GM18520 (cell line): ENCODE measurements at regions not wholly inside any gene's neighbourhood (a gene's known extent, or its start where the extent isn't known, plus 50 kb on each side); places are given as distances from the start of the nearest gene placed in this dataset.

Experiments
- ATAC-seq: cut with Tn5 transposase; IDR thresholded peaks from one replicate; pipeline ENCODE4 v1.9.1; 2021; ENCODE audit not compliant: unreplicated experiment

DNA sequence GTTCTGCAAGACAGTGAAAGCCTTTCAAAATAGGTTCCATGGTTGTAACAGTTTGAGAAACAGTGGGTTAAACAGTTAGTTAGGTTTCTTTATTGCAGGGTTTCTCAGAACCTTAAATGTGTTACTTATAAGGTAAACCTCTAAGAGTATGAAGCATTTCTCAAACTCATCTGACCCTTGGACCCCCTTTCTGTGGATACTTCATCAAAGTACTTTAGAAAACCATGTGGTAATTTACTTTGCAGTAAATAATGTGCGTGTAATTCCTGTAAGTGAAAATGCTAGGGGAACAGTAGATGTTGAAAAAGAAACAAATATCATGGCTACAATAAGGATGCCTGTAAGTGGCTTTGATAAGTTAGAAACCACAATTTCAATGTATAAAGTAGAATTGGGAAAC is 354.6 kb upstream of the RARB start:
- ATAC-seq: no peak

DNA sequence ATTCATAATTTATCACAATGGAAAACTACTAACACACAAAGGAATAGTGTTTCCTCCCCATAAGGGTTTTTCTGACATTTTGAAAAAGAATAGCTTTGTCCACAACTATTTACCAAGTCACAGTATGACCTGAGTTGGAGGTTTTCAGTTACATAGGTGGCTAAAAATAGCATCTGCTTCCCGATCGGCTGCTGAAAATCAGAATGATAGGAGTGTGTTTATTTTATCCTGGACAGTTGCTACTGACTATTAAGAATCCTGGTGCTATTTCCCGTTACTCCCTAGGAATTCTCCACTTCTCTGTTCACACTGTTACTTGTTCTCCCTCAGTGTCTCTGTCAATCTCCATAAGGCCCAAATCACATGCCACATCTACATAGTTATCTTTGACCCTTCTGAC is 353.9 kb upstream of the RARB start:
- ATAC-seq: no peak

DNA sequence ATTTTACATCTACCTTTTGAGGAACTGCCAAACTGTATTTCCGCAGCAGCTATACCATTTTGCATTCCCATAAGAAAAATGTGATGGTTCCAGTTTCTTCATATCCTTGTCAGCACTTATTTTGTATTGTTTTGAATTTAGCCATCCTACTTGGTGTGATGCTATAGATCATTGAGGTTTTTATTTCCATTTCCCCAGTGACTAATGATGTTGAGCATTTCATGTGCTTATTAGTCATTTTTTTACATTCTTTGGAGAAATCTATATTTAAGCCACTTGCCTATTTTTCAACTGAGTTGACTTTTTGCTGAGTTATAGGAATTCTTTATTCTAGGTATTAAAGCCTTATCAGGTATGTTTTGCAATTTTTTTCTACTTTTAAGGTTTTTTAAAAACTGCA is 347.6 kb upstream of the RARB start:
- no peak for ATAC-seq

DNA sequence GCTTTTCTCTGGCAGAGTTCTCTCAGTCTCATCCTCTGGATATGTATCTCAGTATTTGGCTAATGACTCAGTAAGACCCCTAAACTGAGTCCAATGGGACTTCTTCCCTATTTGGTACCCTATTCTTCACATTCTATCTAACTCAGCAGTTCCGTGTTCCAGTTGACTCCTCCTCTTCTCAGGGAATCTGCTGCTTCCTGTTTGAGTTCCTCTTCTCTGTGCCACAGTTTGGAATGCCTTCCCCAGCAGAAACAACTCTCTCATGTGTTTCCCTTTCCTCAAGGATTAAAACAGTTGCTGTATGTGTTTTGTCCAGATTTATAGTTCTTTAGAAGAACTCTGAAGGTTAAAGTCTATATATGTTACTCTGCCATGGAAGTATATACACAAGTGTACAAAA is 344.0 kb upstream of the RARB start:
- no peak for ATAC-seq

DNA sequence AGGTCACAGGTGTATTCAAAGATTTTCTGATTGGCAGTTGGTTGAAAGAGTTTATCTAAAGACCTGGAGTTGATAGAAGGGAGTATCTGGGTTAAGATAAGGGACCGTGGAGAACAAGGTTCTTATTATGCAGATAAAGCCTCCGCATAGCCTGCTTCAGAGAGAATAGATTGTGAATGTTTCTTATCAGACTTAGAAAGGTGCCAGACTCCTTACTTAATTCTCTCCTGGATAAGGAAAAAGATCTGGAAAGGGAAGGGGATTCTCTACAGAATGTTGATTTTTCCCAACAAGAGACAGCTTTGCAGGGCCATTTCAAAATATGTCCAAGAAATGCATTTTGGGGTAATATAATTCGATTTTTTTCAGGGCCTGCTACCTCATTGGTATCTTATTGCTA is 341.3 kb upstream of the RARB start:
- no peak for ATAC-seq

DNA sequence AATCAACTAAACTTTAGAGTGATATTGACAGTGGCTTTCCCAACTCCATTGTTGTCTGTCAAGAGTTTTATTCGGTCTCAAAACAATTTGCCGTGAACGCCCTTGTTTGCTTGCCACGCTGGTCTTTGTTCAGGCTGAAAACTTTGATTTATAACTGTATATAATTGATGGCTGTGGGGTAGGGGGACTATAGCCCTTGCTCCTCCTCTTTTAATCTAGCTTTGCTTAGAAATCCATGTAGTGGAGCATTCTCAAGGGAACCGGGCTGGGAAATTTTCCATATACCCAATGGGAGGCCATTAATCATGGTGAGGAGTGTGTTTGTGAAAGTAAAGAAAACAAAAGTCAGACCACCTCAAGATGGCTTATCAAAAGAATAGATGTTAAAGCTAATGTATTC is 339.8 kb upstream of the RARB start:
- ATAC-seq: no peak

DNA sequence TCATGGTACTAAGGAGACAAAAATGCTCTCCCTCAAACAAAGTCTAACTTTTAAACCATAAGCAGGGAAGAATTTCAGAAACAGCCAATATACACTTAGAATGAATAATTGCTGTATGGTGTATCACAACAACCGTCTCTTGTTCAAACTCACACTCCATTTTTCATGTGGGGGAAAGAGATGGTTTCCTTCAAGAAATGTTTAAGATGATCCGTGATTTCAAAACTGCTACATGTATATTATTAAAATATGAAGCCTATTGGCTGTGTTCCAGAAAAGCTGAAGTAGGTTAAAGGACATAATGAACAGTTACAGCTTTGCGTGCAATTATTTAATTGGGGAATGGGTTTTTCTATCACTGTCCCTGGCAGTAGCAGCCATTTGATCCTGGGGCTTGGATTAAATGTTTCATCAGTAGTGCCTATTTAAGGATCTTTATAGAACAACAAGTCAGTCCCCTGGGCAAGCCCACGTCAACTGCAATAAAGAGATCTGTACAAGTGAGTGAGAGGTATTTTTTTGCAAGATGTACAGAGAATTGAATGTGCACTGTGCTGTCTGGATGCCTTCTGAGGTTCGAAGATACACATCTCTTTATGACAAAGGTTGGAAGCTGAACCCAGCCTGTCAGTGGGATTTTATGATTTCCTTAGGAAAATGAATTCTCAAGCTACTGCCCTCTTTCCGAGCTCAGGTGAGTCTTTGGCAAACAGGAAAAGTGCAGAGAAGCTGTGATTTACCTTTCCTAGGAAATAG is 337.2 kb upstream of the RARB start:
- no peak for ATAC-seq

DNA sequence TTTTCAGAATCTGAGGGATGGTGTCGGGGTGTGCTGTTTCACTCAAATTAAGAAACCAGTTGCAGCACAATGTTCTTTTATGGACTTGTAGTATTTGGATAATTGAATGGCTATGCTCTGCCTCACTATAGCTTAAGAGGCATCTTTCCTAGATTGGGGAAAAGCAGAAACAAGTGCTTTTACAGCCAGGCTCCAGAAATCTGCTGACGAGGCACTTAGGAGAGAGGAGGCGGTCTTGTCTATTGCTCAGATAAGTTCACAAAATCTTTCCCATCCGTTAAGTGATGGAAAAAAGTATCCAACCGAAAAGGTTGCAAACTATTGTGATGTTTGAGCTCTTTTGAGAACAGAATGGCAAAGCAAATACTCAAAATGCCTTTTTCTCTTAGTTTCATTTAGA is 336.1 kb upstream of the RARB start:
- ATAC-seq: no peak

DNA sequence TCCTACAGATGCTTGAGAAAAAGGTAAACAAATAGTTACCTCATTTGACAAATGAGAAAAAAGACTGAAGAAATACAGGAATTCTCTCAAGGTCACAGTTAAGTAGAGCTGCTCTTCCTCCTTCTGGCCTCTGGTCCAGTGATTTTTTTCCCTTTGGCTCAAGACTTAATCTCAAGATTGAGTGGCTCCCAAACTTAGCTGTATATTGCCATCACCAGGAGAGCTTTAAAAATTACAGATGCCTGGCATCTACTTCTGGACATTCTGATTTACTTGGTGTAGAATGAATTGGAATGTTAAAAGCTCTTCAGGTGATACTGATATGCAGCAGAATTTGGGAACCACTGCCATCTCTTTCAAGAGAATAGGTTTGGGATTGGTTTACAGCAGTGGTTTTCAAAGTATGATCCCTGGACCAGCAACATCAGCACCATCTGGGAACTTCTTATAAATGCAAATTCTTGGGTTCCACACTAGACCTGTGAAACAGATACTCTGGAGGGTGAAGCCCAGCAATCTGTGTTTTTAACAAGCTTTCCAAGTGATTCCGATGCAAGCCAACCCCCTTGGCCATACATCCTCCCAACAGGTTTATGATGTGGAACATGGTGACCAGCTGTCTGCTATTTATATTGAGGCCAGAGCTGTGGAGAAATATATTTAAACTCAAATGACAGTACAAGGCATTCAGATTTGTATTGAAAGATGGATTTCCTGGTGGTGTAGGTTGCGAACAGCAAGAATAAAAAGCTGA is 333.0 kb upstream of the RARB start:
- ATAC-seq: no peak

DNA sequence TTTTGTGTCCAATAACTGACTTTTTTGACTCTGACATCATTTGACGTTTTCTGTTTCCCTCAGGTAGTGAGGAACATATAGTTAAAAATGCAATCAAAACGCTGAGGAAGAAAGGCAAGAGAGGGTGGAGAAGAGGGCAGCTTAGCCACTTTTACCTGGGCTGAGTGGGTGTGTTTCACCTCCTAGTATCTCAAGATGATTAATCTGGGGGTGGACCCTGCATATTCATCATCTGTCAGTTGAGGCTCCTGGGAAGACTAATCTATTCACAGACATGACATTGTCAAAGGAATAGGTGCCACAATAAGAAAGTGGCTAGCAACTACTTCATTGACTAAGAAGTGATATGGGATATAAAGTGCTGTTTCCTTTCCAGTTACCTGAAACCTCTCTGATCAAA is 331.5 kb upstream of the RARB start:
- no peak for ATAC-seq

DNA sequence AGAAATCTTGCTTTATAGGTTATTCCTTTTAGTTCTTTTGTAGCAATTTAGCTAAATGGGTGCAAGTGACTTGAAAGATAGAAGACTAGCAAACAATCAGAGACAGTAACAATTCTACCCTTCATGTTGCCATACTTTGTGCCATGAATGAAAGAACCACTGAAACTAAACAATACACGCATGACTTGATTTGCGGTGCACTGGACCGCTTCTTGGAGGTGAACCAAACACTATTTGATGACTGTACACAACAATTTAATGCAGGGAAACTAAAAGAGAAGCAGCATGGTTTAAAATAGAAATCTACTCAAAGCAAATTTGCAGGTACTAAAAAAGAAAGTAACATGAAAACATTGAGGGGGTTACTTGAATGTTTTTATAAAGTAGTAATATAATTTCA is 331.0 kb upstream of the RARB start:
- ATAC-seq: no peak

DNA sequence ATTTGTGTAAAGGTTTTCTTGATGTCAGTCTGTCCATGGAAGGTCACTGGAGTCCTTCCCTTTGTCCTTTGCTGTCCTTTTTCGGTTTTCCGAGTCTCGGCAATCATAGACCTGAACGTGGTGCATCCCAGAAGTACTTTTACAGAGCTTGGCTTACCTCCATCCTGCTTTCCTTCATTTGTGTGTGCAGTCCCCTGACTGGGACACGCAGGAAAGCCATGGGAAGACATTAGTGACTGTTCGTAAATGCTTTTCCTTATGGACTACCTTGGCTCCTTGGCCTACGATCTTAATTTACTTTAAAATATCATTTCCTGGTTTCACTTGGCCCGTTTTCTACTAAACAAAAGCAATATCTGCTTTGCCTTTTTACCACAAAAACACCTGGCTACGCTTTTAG is 328.4 kb upstream of the RARB start:
- ATAC-seq: no peak

DNA sequence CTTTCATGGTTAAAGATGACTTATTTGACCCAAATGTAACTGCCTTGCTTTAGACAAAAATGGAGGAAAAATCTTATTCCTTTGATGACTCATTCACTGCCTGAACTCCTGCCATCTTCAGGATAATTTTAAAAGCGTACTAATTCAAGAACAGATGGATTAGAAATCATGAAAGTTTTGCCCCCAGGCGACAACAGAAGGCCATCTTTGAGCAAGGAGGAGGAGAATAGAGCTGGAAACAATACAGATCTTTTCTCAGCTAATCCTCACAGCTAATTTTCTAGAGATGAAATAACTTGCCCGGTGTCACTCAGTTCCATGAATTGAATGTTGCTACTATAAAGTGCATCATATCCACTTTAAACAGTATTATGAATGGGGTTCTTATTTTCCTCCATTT is 324.7 kb upstream of the RARB start:
- no peak for ATAC-seq

DNA sequence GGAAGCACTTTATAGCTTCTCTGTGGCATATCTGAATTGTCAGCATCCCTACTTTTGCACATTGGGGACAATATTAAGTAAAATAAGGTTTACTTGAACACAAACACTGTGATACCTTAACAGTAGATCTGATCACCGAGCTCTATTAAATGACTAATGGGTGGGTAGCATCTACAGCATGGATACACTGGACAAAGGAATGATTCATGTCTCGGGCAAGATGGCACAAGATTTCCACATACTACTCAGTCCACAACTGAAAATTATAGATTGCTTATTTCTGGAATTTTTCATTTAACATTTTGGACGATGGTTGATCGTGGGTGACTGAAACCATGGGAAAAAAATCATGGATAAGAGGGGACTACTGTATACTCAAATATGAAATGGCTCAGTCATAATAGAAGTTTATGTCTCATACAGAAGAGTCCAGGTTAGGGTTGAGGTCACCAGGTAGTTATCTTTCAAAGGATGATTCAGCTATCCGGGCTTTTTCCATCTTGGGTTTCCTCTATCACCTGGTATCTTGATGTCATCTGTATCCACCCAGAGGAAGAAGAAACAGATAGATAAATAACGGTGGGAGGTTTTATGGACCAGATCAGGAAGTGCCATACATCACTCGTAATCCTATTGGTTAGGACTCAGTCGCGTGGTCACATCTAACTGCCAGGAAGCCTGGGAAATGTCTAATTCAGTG is 320.0 kb upstream of the RARB start:
- no peak for ATAC-seq

DNA sequence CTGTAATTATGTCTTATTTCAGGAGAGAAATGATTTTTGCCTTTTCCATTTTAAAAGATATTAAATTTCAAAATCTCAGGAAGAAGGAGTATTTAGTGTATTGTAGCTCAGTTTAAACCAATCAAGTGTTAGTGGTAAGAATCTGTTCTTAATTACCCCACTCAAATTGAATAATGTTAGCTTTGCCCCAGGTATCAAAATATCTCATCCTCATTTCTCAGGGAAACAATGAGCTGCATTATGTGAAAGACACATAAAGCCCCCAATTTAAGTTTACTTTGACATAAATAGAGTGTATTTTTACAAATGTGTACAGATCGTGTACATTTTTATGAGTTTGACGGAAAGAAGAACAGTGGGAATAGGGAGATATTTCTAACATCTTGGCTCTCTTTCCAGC is 317.4 kb upstream of the RARB start:
- no peak for ATAC-seq

DNA sequence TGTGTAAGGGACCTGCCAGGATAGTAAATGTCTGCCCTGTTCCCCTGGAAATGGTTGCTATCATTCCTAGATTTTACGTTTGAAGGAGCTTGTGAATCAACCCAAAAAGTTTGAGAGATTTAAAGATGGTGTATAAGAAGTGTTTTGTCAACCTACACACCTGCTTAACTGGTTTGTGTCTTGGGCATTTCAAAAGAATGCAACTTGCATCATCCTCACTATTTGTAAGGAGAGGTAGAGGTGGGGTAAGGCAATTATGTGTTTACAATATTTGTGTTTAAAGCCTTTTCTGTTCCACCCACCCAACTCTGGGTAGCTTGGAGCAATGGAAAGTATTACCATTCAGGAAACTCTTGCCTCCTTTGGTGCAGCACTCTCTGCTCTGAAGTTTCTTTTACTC is 314.2 kb upstream of the RARB start:
- ATAC-seq: no peak

DNA sequence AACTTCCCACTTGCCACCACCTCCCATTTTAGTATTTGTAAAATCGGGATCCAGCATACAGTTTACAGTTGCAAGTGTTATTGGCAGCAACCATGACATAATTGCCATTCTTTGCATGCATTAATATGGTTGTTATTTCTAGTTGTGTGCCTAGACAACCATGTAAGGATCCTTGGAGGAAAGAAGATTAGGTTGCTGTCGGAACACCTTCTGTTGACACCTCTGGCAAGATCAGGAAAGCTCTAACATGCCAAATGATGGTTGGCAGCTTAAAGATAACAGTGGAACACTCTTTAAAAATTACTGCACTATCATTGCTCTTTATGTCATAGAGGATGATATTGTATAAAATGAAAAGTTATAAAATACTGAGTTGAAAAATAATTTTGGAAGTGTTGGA is 313.5 kb upstream of the RARB start:
- no peak for ATAC-seq

DNA sequence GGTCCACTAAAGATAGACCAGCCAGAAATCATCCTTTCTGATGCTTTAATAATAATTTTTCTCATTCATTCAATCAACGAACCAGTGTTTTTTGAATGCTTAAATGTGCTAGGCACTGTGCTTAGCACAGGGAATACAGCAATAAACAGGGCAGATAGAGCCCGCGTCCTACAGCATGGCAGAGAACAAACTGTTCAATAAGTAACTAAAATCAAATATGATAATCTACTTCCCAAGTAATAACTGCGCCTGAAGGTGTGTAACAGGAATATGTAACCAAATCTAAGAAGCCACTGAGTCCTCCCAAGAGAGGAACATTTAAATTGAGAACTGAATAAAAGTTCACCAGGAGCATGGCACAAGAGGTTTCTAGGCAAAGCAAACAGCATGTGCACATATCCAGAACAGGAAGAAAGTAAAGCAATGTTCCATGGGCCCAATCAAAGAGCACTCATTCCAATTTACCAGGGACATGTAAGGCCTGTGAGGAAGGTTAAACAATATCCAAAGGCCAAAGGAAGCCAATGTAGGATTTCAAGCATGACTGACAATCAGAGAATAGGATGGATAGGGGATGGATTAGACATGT is 311.0 kb upstream of the RARB start:
- no peak for ATAC-seq

DNA sequence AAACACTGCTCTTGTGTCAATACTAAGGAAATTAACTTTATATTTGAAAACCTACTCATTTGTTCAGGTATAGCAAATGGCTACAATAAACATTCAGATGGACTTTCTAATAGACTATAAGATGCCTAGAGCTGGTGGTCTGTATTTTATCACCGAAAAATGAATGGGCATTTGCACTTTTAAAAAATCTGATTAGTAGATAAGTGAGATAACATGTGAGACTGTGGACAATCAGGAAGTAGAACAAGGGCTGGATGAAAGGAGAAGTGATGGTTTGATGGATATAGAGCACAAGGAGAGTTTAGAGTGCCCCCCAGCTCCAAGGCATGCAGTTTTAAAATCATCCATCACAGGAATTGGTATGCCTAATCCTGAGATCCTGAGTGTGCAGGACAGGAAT is 308.4 kb upstream of the RARB start:
- no peak for ATAC-seq

DNA sequence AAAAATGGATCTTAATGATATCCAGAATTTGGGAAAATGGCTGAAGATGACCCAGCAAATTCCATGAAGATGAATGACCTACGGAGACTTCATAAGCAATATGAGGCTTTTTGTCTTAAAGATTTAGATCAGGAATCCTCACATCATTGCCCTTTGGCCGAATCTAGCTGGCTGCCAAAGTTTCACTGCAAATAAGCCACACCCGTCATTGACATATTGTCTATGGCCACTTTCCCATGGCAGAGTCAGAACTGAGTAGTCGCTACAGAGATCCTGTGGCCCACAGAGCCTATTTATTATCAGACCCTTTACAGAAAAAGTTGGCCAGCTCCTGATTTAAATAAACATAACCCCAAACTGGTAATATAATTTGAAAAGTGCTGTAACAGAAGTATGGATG is 307.4 kb upstream of the RARB start:
- no peak for ATAC-seq

DNA sequence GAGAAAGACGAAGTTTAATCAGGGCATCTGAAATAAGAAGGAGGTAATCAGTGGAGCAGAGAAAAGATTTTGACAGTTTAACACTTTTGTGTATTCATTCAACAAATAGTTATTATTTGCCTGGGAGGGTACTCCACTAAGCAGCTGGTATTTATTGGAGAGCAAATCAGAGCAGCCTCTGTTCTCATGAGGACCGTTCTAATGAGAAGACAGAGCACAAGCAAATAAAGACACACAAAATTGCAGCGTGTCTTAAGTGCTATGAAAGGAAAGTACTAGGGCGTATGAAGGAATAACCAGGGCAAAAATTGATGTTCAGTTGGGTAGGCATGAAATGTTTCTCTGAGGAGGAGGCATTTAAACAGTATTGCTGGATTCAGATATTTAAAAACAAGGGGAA is 302.9 kb upstream of the RARB start:
- no peak for ATAC-seq

DNA sequence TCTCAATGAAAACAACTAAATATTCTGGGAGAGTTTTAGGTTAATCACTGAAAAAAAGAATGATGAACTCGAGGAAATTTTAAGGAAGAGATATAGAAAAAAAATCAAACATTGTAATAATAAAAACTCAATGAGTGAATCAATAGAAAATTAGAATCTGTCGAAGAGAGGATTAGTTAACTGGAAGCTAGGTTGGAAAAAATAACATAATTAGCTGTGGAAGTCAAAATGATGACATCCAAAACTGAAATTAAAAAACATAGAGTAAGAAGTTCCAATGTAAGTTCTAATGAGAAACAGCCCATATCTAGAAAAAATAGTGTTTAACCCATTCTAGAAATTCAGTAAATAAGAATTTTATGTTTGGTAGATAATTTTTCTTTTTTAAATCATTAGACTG is 299.3 kb upstream of the RARB start:
- no peak for ATAC-seq
